Globus pallidus (tissue), 1 donor: ENCODE measurements at regions not wholly inside any gene's neighbourhood (a gene's known extent, or its start where the extent isn't known, plus 50 kb on each side); places are given as distances from the start of the nearest gene placed in this dataset.

ENCODE experiments used
- DNase-seq: peaks from one replicate; pipeline ENCODE4 v3.0.0-alpha.2; 2015; ENCODE audit warnings: low spot score

GRCh38 chr1:209400351-209401220 is 182.9 kb upstream of the CAMK1G start:
- DNase-seq: no peak

- DNase-seq: no peak
Observed at GRCh38 chr1:209402697-209403096, 180.8 kb upstream of the CAMK1G start.

GRCh38 chr1:209403921-209404320 is 179.6 kb upstream of the CAMK1G start:
- DNase-seq: no peak

- no peak for DNase-seq
Observed at GRCh38 chr1:209404577-209404976, 178.9 kb upstream of the CAMK1G start.

GRCh38 chr1:209405183-209405814 is 178.2 kb upstream of the CAMK1G start:
- DNase-seq: no peak

GRCh38 chr1:209406168-209406567 is 177.3 kb upstream of the CAMK1G start:
- no peak for DNase-seq

GRCh38 chr1:209406595-209406994 is 176.9 kb upstream of the CAMK1G start:
- no peak for DNase-seq

- no peak for DNase-seq
Observed at GRCh38 chr1:209409780-209410179, 173.7 kb upstream of the CAMK1G start.

GRCh38 chr1:209411491-209411929 is 172.0 kb upstream of the CAMK1G start:
- DNase-seq: peak; percentile 70

- DNase-seq: no peak
Observed at GRCh38 chr1:209412036-209412435, 171.5 kb upstream of the CAMK1G start.

GRCh38 chr1:209412566-209412965 is 170.9 kb upstream of the CAMK1G start:
- DNase-seq: no peak

GRCh38 chr1:209413062-209413461 is 170.5 kb upstream of the CAMK1G start:
- DNase-seq: no peak

GRCh38 chr1:209414803-209415329 is 168.6 kb upstream of the CAMK1G start:
- DNase-seq: no peak

- DNase-seq: no peak
Observed at GRCh38 chr1:209416039-209416438, 167.5 kb upstream of the CAMK1G start.

GRCh38 chr1:209416716-209417115 is 166.8 kb upstream of the CAMK1G start:
- no peak for DNase-seq

GRCh38 chr1:209417761-209418160 is 165.8 kb upstream of the CAMK1G start:
- DNase-seq: no peak

- DNase-seq: no peak
Observed at GRCh38 chr1:209420276-209420675, 163.2 kb upstream of the CAMK1G start.

- no peak for DNase-seq
Observed at GRCh38 chr1:209421186-209421585, 162.3 kb upstream of the CAMK1G start.

- no peak for DNase-seq
Observed at GRCh38 chr1:209421978-209422680, 161.4 kb upstream of the CAMK1G start.

- DNase-seq: no peak
Observed at GRCh38 chr1:209425959-209426358, 157.6 kb upstream of the CAMK1G start.

- no peak for DNase-seq
Observed at GRCh38 chr1:209427277-209427676, 156.2 kb upstream of the CAMK1G start.

GRCh38 chr1:209427811-209428210 is 155.7 kb upstream of the CAMK1G start:
- no peak for DNase-seq
